H1 (cell line): ENCODE measurements at regions not wholly inside any gene's neighbourhood (a gene's known extent, or its start where the extent isn't known, plus 50 kb on each side); places are given as distances from the start of the nearest gene placed in this dataset.

ENCODE experiments used
- CTCF ChIA-PET: fragments of 300-600 bp; sonication (Branson Sonifier 250); formaldehyde crosslinking; loops from one replicate; lab custom pipeline; 2021; ENCODE audit not compliant: partially characterized antibody; lab: Charles Lee
- POLR2A ChIA-PET: fragments of 300-600 bp; sonication (Branson Sonifier 250); formaldehyde crosslinking; loops from one replicate; lab custom pipeline; 2021; ENCODE audit warnings: inconsistent platforms; ENCODE audit not compliant: partially characterized antibody; lab: Charles Lee
- DNase-seq, 2 experiments: peaks; one replicate each; pipeline versions ENCODE4 v3.0.0 to v3.0.0-alpha.2; 2010 to 2022; ENCODE audit warnings: low spot score in 2 of 2, low read depth in 1 of 2, mixed read lengths in 1 of 2
- FAIRE-seq: peaks from 2 replicates; lab custom pipeline; 2011; peaks lifted over from hg19 to GRCh38; lab: Jason Lieb, UNC
- H2AFZ ChIP-seq: 2 replicates; pipeline ENCODE4 v1.8.1; 2012; ENCODE audit warnings: low read length, inconsistent platforms
- H2AK5ac ChIP-seq: 2 replicates; pipeline ENCODE4 v1.6.1; 2013; ENCODE audit warnings: low read depth, low read length
- H2BK120ac ChIP-seq: replicated peaks from 2 replicates; pipeline ENCODE3; 2013; ENCODE audit warnings: low read depth, low read length, inconsistent platforms
- H2BK12ac ChIP-seq: 2 replicates; pipeline ENCODE4 v1.6.1; 2013; ENCODE audit warnings: low read depth, low read length
- H2BK15ac ChIP-seq: 2 replicates; pipeline ENCODE4 v1.6.1; 2013; ENCODE audit warnings: low read length
- H2BK20ac ChIP-seq: 2 replicates; pipeline ENCODE4 v1.6.1; 2013; ENCODE audit warnings: low read length
- H2BK5ac ChIP-seq: 2 replicates; pipeline ENCODE4 v1.6.1; 2013; ENCODE audit warnings: low read depth, low read length
- H3K14ac ChIP-seq: 2 replicates; pipeline ENCODE4 v1.6.1; 2013; ENCODE audit warnings: inconsistent platforms; ENCODE audit not compliant: insufficient read length
- H3K18ac ChIP-seq: 2 replicates; pipeline ENCODE4 v1.6.1; 2013; ENCODE audit warnings: low read length; ENCODE audit errors: extremely low read depth
- H3K23ac ChIP-seq: 2 replicates; pipeline ENCODE4 v1.6.1; 2013; ENCODE audit warnings: inconsistent platforms; ENCODE audit not compliant: insufficient read length
- H3K23me2 ChIP-seq: 2 replicates; pipeline ENCODE4 v1.6.1; 2013; ENCODE audit warnings: low read depth, low read length
- H3K27ac ChIP-seq: 2 replicates; pipeline ENCODE4 v1.6.1; 2011; ENCODE audit warnings: low read depth, low read length, inconsistent platforms
- H3K27me3 ChIP-seq, 4 experiments: replicated peaks in 1 of 4; 1 replicate in 1 of 4; 2 replicates in 3 of 4; pipeline versions ENCODE4 v1.6.1 to v1.8.1; 2011 to 2013; ENCODE audit warnings: low read length in 3 of 4, mild to moderate bottlenecking in 3 of 4, inconsistent platforms in 2 of 4, mixed read lengths in 2 of 4, moderate library complexity in 1 of 4; ENCODE audit not compliant: control insufficient read depth in 3 of 4, insufficient read depth in 3 of 4; ENCODE audit errors: extremely low read depth in 1 of 4
- H3K36me3 ChIP-seq, 4 experiments: 2 replicates each; pipeline versions ENCODE4 v1.6.1 to v1.8.1; 2011 to 2013; ENCODE audit warnings: mild to moderate bottlenecking in 4 of 4, low read length in 3 of 4, moderate library complexity in 2 of 4, control low read depth in 1 of 4, inconsistent platforms in 1 of 4; ENCODE audit not compliant: insufficient read depth in 4 of 4, control insufficient read depth in 2 of 4
- H3K4ac ChIP-seq: replicated peaks from 2 replicates; pipeline ENCODE3; 2013; ENCODE audit warnings: low read length, low read depth, mixed read lengths, inconsistent platforms; ENCODE audit not compliant: insufficient read length
- H3K4me1 ChIP-seq, 4 experiments: replicated peaks in 1 of 4; 1 replicate in 1 of 4; 2 replicates in 3 of 4; pipeline versions ENCODE4 v1.6.1 to v1.8.1; 2011 to 2013; ENCODE audit warnings: low read length in 3 of 4, inconsistent platforms in 2 of 4, mixed read lengths in 1 of 4; ENCODE audit not compliant: insufficient read depth in 4 of 4, control insufficient read depth in 3 of 4
- H3K4me2 ChIP-seq, 2 experiments: 2 replicates each; pipeline versions ENCODE4 v1.6.1 to v1.8.1; 2011 to 2013; ENCODE audit warnings: low read depth in 2 of 2, low read length in 2 of 2, control low read depth in 1 of 2, inconsistent platforms in 1 of 2, mild to moderate bottlenecking in 1 of 2; ENCODE audit not compliant: insufficient read depth in 1 of 2
- H3K4me3 ChIP-seq, 4 experiments: fragments of 200-600, 300-600 bp in 1 of 4; sonication (generic), shearing (Covaris generic), sonication (Bioruptor Twin) in 1 of 4; 2 replicates each; pipeline versions ENCODE4 v1.5.1 to v1.8.1; 2011 to 2016; ENCODE audit warnings: low read length in 4 of 4, low read depth in 3 of 4, control low read depth in 2 of 4, inconsistent platforms in 2 of 4, mild to moderate bottlenecking in 2 of 4, mixed read lengths in 1 of 4, moderate library complexity in 1 of 4; ENCODE audit not compliant: insufficient read depth in 2 of 4; ENCODE audit errors: extremely low read depth in 1 of 4
- H3K56ac ChIP-seq: replicated peaks from 2 replicates; pipeline ENCODE3; 2013; ENCODE audit warnings: low read depth, mild to moderate bottlenecking, mixed read lengths, low read length, inconsistent platforms; ENCODE audit not compliant: insufficient read length
- H3K79me1 ChIP-seq: 2 replicates; pipeline ENCODE4 v1.6.1; 2013; ENCODE audit warnings: low read depth, low read length, control low read depth
- H3K79me2 ChIP-seq, 2 experiments: 2 replicates each; pipeline versions ENCODE4 v1.6.1 to v1.8.1; 2012 to 2013; ENCODE audit warnings: low read length in 2 of 2, mild to moderate bottlenecking in 2 of 2, inconsistent platforms in 1 of 2; ENCODE audit not compliant: insufficient read depth in 2 of 2, control insufficient read depth in 1 of 2
- H3K9ac ChIP-seq, 4 experiments: replicated peaks in 1 of 4; 1 replicate in 1 of 4; 2 replicates in 3 of 4; pipeline versions ENCODE4 v1.6.1 to v1.8.1; 2011 to 2013; ENCODE audit warnings: low read depth in 3 of 4, low read length in 3 of 4, control low read depth in 2 of 4, mild to moderate bottlenecking in 2 of 4, moderate library complexity in 2 of 4, inconsistent platforms in 1 of 4; ENCODE audit errors: extremely low read depth in 1 of 4
- H3K9me3 ChIP-seq, 2 experiments: 2 replicates each; pipeline versions ENCODE4 v1.6.1 to v1.8.1; 2012 to 2013; ENCODE audit warnings: mild to moderate bottlenecking in 2 of 2, moderate library complexity in 2 of 2, control low read depth in 1 of 2, inconsistent platforms in 1 of 2, low read depth in 1 of 2, low read length in 1 of 2, mixed read lengths in 1 of 2; ENCODE audit not compliant: insufficient read depth in 2 of 2
- H4K20me1 ChIP-seq, 2 experiments: replicated peaks in 1 of 2; 2 replicates each; pipeline versions ENCODE3 to v1.8.1; 2011 to 2013; ENCODE audit warnings: inconsistent platforms in 2 of 2, low read length in 2 of 2, mild to moderate bottlenecking in 1 of 2; ENCODE audit not compliant: insufficient read depth in 2 of 2, control insufficient read depth in 1 of 2
- H4K5ac ChIP-seq: 2 replicates; pipeline ENCODE4 v1.6.1; 2013; ENCODE audit warnings: low read length, low read depth, mixed read lengths, inconsistent platforms; ENCODE audit not compliant: insufficient read length
- H4K8ac ChIP-seq: 2 replicates; pipeline ENCODE4 v1.8.0; 2013; ENCODE audit warnings: mild to moderate bottlenecking, moderate library complexity, low read length, inconsistent platforms; ENCODE audit not compliant: insufficient read depth; ENCODE audit errors: extremely low read depth
- H4K91ac ChIP-seq: replicated peaks from 2 replicates; pipeline ENCODE3; 2013; ENCODE audit warnings: low read length, mixed read lengths, inconsistent platforms; ENCODE audit not compliant: insufficient read length
- CHD1 ChIP-seq: IDR thresholded peaks from 2 replicates; pipeline ENCODE4 v1.6.1; 2012; ENCODE audit warnings: low read depth, low read length, improper control_type of control experiment
- CTCF ChIP-seq, 3 experiments: IDR thresholded peaks; 1 replicate in 2 of 3; 2 replicates in 1 of 3; pipeline versions ENCODE4 v1.5.1 to v1.6.1; 2011; ENCODE audit warnings: low read length in 3 of 3, mild to moderate bottlenecking in 3 of 3, inconsistent platforms in 2 of 3, low read depth in 1 of 3, moderate library complexity in 1 of 3; ENCODE audit not compliant: insufficient read depth in 1 of 3; ENCODE audit errors: control extremely low read depth in 1 of 3
- KDM1A ChIP-seq: fragments of 200-600, 300-600 bp; sonication (generic); IDR thresholded peaks from 2 replicates; pipeline ENCODE4 v1.7.1; 2016; ENCODE audit warnings: mild to moderate bottlenecking, low read length, borderline replicate concordance
- KDM4A ChIP-seq: IDR thresholded peaks from one replicate; pipeline ENCODE4 v1.7.1; 2012; ENCODE audit warnings: low read depth, mild to moderate bottlenecking, moderate library complexity, low read length, inconsistent platforms; ENCODE audit not compliant: severe bottlenecking
- PHF8 ChIP-seq: fragments of 200-600 bp; sonication (generic); conservative IDR thresholded peaks from 2 replicates; pipeline ENCODE4 v1.7.1; 2012; ENCODE audit warnings: low read depth, mild to moderate bottlenecking, inconsistent platforms, low read length, moderate library complexity
- POLR2A ChIP-seq, 2 experiments: IDR thresholded peaks; 1 replicate in 1 of 2; 2 replicates in 1 of 2; pipeline ENCODE4 v1.6.1; 2011; ENCODE audit warnings: low read depth in 2 of 2, low read length in 2 of 2, mild to moderate bottlenecking in 2 of 2; ENCODE audit errors: control extremely low read depth in 1 of 2
- SAP30 ChIP-seq: fragments of 300-600 bp; sonication (generic); IDR thresholded peaks from 2 replicates; pipeline ENCODE4 v1.7.1; 2012; ENCODE audit warnings: low read length, moderate library complexity, mild to moderate bottlenecking, inconsistent platforms; ENCODE audit not compliant: insufficient read depth, insufficient replicate concordance
- SP2 ChIP-seq: IDR thresholded peaks from 2 replicates; pipeline ENCODE4 v1.6.1; 2012; ENCODE audit warnings: mild to moderate bottlenecking, low read length, inconsistent platforms
- TAF1 ChIP-seq: IDR thresholded peaks from 2 replicates; pipeline ENCODE4 v1.6.1; 2011; ENCODE audit warnings: mild to moderate bottlenecking, low read depth, low read length
- ZNF274 ChIP-seq: IDR thresholded peaks from 2 replicates; pipeline ENCODE4 v1.7.0; 2012; ENCODE audit warnings: low read length, borderline replicate concordance; ENCODE audit errors: extremely low read depth
- WGBS, 2 experiments: shearing (Covaris generic) in 1 of 2; methylation state at CpG; one replicate each; pipeline versions ENCODE4 v1.1.6 to v1.1.7; 2013 to 2015; ENCODE audit warnings: low lambda C conversion rate in 2 of 2, mixed read lengths in 2 of 2, inconsistent platforms in 1 of 2, low coverage in 1 of 2, missing lambda C conversion rate in 1 of 2; ENCODE audit not compliant: insufficient replicate concordance in 2 of 2, insufficient coverage in 1 of 2, insufficient read length in 1 of 2; ENCODE audit errors: extremely low coverage in 1 of 2, missing lambda C conversion rate in 1 of 2; 5-methylcytosine and 5-hydroxymethylcytosine counted together

- POLR2A ChIA-PET = no interaction called here
- no peak overlapping the region for H3K14ac ChIP-seq
- H2BK20ac ChIP-seq = no peak overlapping the region
- no peaks in the 10 kb centered on the region for H3K23me2 ChIP-seq
- H3K56ac ChIP-seq = no peak overlapping the region
- no peaks in the 10 kb centered on the region for H3K79me1 ChIP-seq
- no peak overlapping the region for H2AK5ac ChIP-seq
- CTCF ChIA-PET = interaction anchor here (0.7 to 1.8 kb wide), 4 partner anchors 18 to 331 kb away, joined by 3 to 6 read pairs (median 3); no protein-coding TSS in a partner anchor
- H2BK120ac ChIP-seq = no peak overlapping the region
- no peaks in the 10 kb centered on the region for H3K27me3 ChIP-seq
- H3K27ac ChIP-seq = no peak overlapping the region
- H3K4ac ChIP-seq = no peak overlapping the region
- no peak overlapping the region for H4K91ac ChIP-seq
- H3K79me2 ChIP-seq = no peaks in the 10 kb centered on the region
- no peak overlapping the region for H2BK5ac ChIP-seq
- no peak overlapping the region for H3K18ac ChIP-seq
- no peaks in the 10 kb centered on the region for H3K36me3 ChIP-seq
- no peak overlapping the region for H4K8ac ChIP-seq
- no peak overlapping the region for H2AFZ ChIP-seq
- no peaks in the 10 kb centered on the region for H3K4me1 ChIP-seq
- H3K9ac ChIP-seq = no peak overlapping the region
- TF ChIP-seq TAF1 (no peak), SAP30 (no peak), ZNF274 (no peak), CHD1 (no peak), CTCF (IDR thresholded peaks at IDR 0.05; ENCODE audit: control extremely low read depth in 1 of 3, insufficient read depth in 1 of 3, low read depth in 1 of 3, low read length in 3 of 3) (no peak), PHF8 (no peak), SP2 (no peak), KDM1A (no peak), KDM4A (no peak), POLR2A (IDR thresholded peaks at IDR 0.05; ENCODE audit: control extremely low read depth in 1 of 2, low read depth in 2 of 2, low read length in 2 of 2) (no peak)
- TF ChIP-seq, all 59 proteins: peak for 0
- Histone ChIP-seq H3K4me2 (no peak overlapping the region), H2BK12ac (no peak overlapping the region), H3K23ac (no peak overlapping the region), H4K5ac (no peak overlapping the region), H3K9me3 (peaks cover 0 to 5% of the 10 kb centered on the region in 2 experiments; a peak in 2 of 4 replicates), H2BK15ac (no peak overlapping the region), H4K20me1 (no peaks in the 10 kb centered on the region), H3K4me3 (no peak overlapping the region)
- no peak for FAIRE-seq
- DNase-seq = no peak
- WGBS, 2 experiments = 94% methylated on average over 8 of the region's 8 CpGs; no CpG with 5 or more reads in 1 of the 2 experiments
These were observed 265.1 kb downstream of the ETV1 start for GRCh38 chr7:13724191-13724976.
